HEK293T (cell line): ENCODE measurements at regions not wholly inside any gene's neighbourhood (a gene's known extent, or its start where the extent isn't known, plus 50 kb on each side); places are given as distances from the start of the nearest gene placed in this dataset.

ENCODE experiments used
- ELF4 ChIP-seq: fragments of 450-650 bp; IDR thresholded peaks from 2 replicates; pipeline ENCODE4 v1.6.1; 2017; ENCODE audit warnings: antibody characterized with exemption
- FOXA1 ChIP-seq: fragments of 450-650 bp; IDR thresholded peaks from 2 replicates; pipeline ENCODE4 v1.6.1; 2016; ENCODE audit warnings: mild to moderate bottlenecking
- FOXK2 ChIP-seq: fragments of 450-650 bp; IDR thresholded peaks from 2 replicates; pipeline ENCODE4 v1.6.1; 2016; ENCODE audit warnings: mild to moderate bottlenecking
- FOXM1 ChIP-seq: fragments of 450-650 bp; IDR thresholded peaks from 2 replicates; pipeline ENCODE4 v1.6.1; 2017; ENCODE audit warnings: mild to moderate bottlenecking, borderline replicate concordance
- TARDBP ChIP-seq: fragments of 450-650 bp; IDR thresholded peaks from 2 replicates; pipeline ENCODE4 v1.6.1; 2016
- ZNF384 ChIP-seq: fragments of 450-650 bp; IDR thresholded peaks from 2 replicates; pipeline ENCODE4 v1.6.1; 2016
- TF ChIP-seq, protein P1 (sequence below): fragments of 450-650 bp; IDR thresholded peaks from 2 replicates; pipeline ENCODE4 v1.6.1; 2016

DNA sequence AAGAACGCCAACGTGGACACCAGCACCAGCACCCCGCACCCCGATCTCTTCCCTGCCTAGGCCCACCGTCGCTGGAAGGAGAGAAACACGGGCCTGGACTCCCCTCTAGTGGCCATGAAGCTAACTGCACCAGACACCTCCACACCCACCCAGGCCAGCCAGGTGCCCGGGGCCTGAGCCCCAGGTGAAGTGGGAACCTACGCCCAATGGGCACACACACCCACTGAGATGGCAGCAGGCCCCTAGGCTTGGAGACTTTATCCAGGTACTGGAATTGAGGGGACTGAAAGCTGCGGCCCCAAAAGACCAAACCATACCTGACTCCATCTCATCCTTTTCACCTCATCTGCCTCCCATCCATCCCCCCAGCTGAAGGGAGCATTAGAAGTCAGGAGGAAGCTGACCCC is 81.0 kb downstream of the BUD13 start:
- TF ChIP-seq TARDBP (no peak), FOXM1 (no peak), FOXK2 (no peak), FOXA1 (no peak), ZNF384 (no peak), ELF4 (no peak)
- TF ChIP-seq, protein P1, sequence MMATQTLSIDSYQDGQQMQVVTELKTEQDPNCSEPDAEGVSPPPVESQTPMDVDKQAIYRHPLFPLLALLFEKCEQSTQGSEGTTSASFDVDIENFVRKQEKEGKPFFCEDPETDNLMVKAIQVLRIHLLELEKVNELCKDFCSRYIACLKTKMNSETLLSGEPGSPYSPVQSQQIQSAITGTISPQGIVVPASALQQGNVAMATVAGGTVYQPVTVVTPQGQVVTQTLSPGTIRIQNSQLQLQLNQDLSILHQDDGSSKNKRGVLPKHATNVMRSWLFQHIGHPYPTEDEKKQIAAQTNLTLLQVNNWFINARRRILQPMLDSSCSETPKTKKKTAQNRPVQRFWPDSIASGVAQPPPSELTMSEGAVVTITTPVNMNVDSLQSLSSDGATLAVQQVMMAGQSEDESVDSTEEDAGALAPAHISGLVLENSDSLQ: no peak
